GM18867 (cell line): ENCODE measurements at regions not wholly inside any gene's neighbourhood (a gene's known extent, or its start where the extent isn't known, plus 50 kb on each side); places are given as distances from the start of the nearest gene placed in this dataset.
A peak's percentile ranks its signal among the peaks of the same experiment; 100 is the strongest.

ENCODE experiments used
- ATAC-seq: cut with Tn5 transposase; IDR thresholded peaks from one replicate; pipeline ENCODE4 v1.9.1; 2021; ENCODE audit warnings: mild to moderate bottlenecking, moderate library complexity; ENCODE audit not compliant: unreplicated experiment

- ATAC-seq, result no peak
Measured at GRCh38 chr13:108156749-108157148, 58.6 kb downstream of the LIG4 start.

GRCh38 chr13:108155185-108156106 is 59.9 kb downstream of the LIG4 start:
- ATAC-seq, result peak; percentile 79

GRCh38 chr13:108154421-108154858 is 60.9 kb downstream of the LIG4 start:
- ATAC-seq, result no peak

GRCh38 chr13:108146642-108147041 is 68.7 kb downstream of the LIG4 start:
- ATAC-seq, result no peak

GRCh38 chr13:108142702-108143436 is 72.5 kb downstream of the LIG4 start:
- no peak for ATAC-seq

GRCh38 chr13:108137176-108137575 is 78.2 kb downstream of the LIG4 start:
- no peak for ATAC-seq

GRCh38 chr13:108127406-108127805 is 87.9 kb downstream of the LIG4 start:
- no peak for ATAC-seq

- ATAC-seq, result no peak
Measured at GRCh38 chr13:108126056-108126455, 89.3 kb downstream of the LIG4 start.

GRCh38 chr13:108121406-108121805 is 93.9 kb downstream of the LIG4 start:
- no peak for ATAC-seq

GRCh38 chr13:108120856-108121255 is 94.5 kb downstream of the LIG4 start:
- no peak for ATAC-seq

GRCh38 chr13:108120302-108120701 is 95.0 kb downstream of the LIG4 start:
- ATAC-seq, result no peak

- no peak for ATAC-seq
Measured at GRCh38 chr13:108115738-108116137, 99.6 kb downstream of the LIG4 start.

- no peak for ATAC-seq
Measured at GRCh38 chr13:108113407-108113806, 101.9 kb downstream of the LIG4 start.

- no peak for ATAC-seq
Measured at GRCh38 chr13:108104736-108105135, 110.6 kb downstream of the LIG4 start.

- no peak for ATAC-seq
Measured at GRCh38 chr13:108102771-108103170, 112.6 kb downstream of the LIG4 start.

- ATAC-seq, result no peak
Measured at GRCh38 chr13:108096301-108096915, 118.9 kb downstream of the LIG4 start.

- no peak for ATAC-seq
Measured at GRCh38 chr13:108095036-108095435, 120.3 kb downstream of the LIG4 start.

- ATAC-seq, result no peak
Measured at GRCh38 chr13:108093616-108094015, 121.7 kb downstream of the LIG4 start.

GRCh38 chr13:108087810-108088209 is 127.5 kb downstream of the LIG4 start:
- no peak for ATAC-seq

- no peak for ATAC-seq
Measured at GRCh38 chr13:108086678-108087077, 128.7 kb downstream of the LIG4 start.

GRCh38 chr13:108084840-108085239 is 130.5 kb downstream of the LIG4 start:
- no peak for ATAC-seq
